K562 (cell line): ENCODE measurements at regions not wholly inside any gene's neighbourhood (a gene's known extent, or its start where the extent isn't known, plus 50 kb on each side); places are given as distances from the start of the nearest gene placed in this dataset.

Experiments used
- ATAC-seq: fragments of 200-7000 bp; cut with Tn5 transposase; 3 replicates; pipeline ENCODE4 v1.9.1; 2020; ENCODE audit warnings: moderate library complexity
- BruUV-seq: library from RNA; stranded (reverse); fragments of 400-500 nt; replicated peaks from 2 replicates; lab custom pipeline; 2021; lab: Mats Ljungman, UMichigan
- CTCF ChIA-PET: fragments of 300-600 bp; formaldehyde crosslinking; extraction: SDS; loops from one replicate; lab custom pipeline; 2021; ENCODE audit warnings: low intra/inter-chr PET ratio; lab: Yijun Ruan, JAX
- POLR2A ChIA-PET: fragments of 300-600, 350-650 bp; sonication (Branson Sonifier 250); formaldehyde crosslinking; extraction: SDS; loops from one replicate; lab custom pipeline; 2021; ENCODE audit warnings: antibody characterized with exemption, inconsistent platforms; lab: Yijun Ruan, JAX
- DNase-seq, 4 experiments: peaks; one replicate each; pipeline versions ENCODE4 v3.0.0 to v3.0.0-alpha.2; 2011 to 2018; ENCODE audit warnings: low spot score in 3 of 4, mixed read lengths in 3 of 4; ENCODE audit errors: extremely low read depth in 1 of 4
- FAIRE-seq: peaks from 2 replicates; lab custom pipeline; 2011; peaks lifted over from hg19 to GRCh38; lab: Jason Lieb, UNC
- H2AFZ ChIP-seq: 2 replicates; pipeline ENCODE4 v1.6.0; 2011; ENCODE audit warnings: low read depth, low read length, control low read depth, inconsistent platforms
- H3K27ac ChIP-seq: fragments of 200-600 bp; 3 replicates; pipeline ENCODE4 v1.8.0; 2011; ENCODE audit warnings: low read depth, mild to moderate bottlenecking, control low read depth, inconsistent platforms, low read length, moderate library complexity, mixed read lengths; ENCODE audit errors: extremely low read depth
- H3K27me3 ChIP-seq, 2 experiments: fragments of 300-600 bp in 1 of 2; 2 replicates in 1 of 2; 3 replicates in 1 of 2; pipeline versions ENCODE4 v1.6.0 to v1.8.0; 2011; ENCODE audit warnings: inconsistent platforms in 2 of 2, low read length in 2 of 2, mild to moderate bottlenecking in 1 of 2, mixed read lengths in 1 of 2, moderate library complexity in 1 of 2; ENCODE audit not compliant: control insufficient read depth in 2 of 2, insufficient read depth in 2 of 2
- H3K36me3 ChIP-seq: fragments of 300-600 bp; 3 replicates; pipeline ENCODE4 v1.8.0; 2011; ENCODE audit warnings: mild to moderate bottlenecking, low read length, inconsistent platforms; ENCODE audit not compliant: control insufficient read depth, insufficient read depth
- H3K4me1 ChIP-seq, 2 experiments: fragments of 200-600 bp in 1 of 2; replicated peaks in 1 of 2; 2 replicates in 1 of 2; 3 replicates in 1 of 2; pipeline versions ENCODE4 v1.5.1 to v1.8.0; 2011; ENCODE audit warnings: inconsistent platforms in 2 of 2, low read length in 2 of 2, mild to moderate bottlenecking in 1 of 2, mixed read lengths in 1 of 2, moderate library complexity in 1 of 2; ENCODE audit not compliant: control insufficient read depth in 2 of 2, insufficient read depth in 2 of 2
- H3K4me2 ChIP-seq: 2 replicates; pipeline ENCODE4 v1.6.1; 2011; ENCODE audit warnings: low read length, control low read depth, inconsistent platforms, mixed read lengths; ENCODE audit not compliant: insufficient read depth
- H3K4me3 ChIP-seq: fragments of 200-600 bp; sonication (generic), shearing (Covaris generic); 2 replicates; pipeline ENCODE4 v1.5.1; 2016; ENCODE audit warnings: control low read depth, inconsistent platforms
- H3K79me2 ChIP-seq: fragments of 200-600 bp; 3 replicates; pipeline ENCODE4 v1.8.0; 2011; ENCODE audit warnings: low read length, inconsistent platforms; ENCODE audit not compliant: control insufficient read depth, insufficient read depth
- H3K9ac ChIP-seq, 2 experiments: 2 replicates each; pipeline versions ENCODE4 v1.6.0 to v1.6.1; 2011; ENCODE audit warnings: low read depth in 2 of 2, low read length in 2 of 2, control low read depth in 1 of 2, inconsistent platforms in 1 of 2, mild to moderate bottlenecking in 1 of 2, mixed read lengths in 1 of 2; ENCODE audit not compliant: insufficient read depth in 1 of 2
- H3K9me1 ChIP-seq: one replicate; pipeline ENCODE4 v1.6.0; 2011; ENCODE audit warnings: inconsistent platforms, mild to moderate bottlenecking, low read length, moderate library complexity; ENCODE audit not compliant: control insufficient read depth, insufficient read depth
- H3K9me3 ChIP-seq: replicated peaks from 2 replicates; pipeline ENCODE4 v1.5.1; 2011; ENCODE audit warnings: low read depth, low read length, inconsistent platforms; ENCODE audit not compliant: control insufficient read depth, insufficient read depth
- H4K20me1 ChIP-seq: replicated peaks from 2 replicates; pipeline ENCODE4 v1.6.1; 2011; ENCODE audit warnings: low read length, inconsistent platforms, mixed read lengths; ENCODE audit not compliant: control insufficient read depth, insufficient read depth
- POLR2AphosphoS5 ChIP-seq: IDR thresholded peaks from 2 replicates; pipeline ENCODE4 v1.6.1; 2011; ENCODE audit warnings: mild to moderate bottlenecking, low read depth, low read length, moderate library complexity; ENCODE audit not compliant: control insufficient read depth, insufficient read depth
- SLC30A9 ChIP-seq: fragments of 250-450 bp; sonication (Bioruptor Pico); IDR thresholded peaks from 2 replicates; pipeline ENCODE4 v1.8.0; 2022; ENCODE audit warnings: mild to moderate bottlenecking, moderate library complexity
- SNAPC5 ChIP-seq: fragments of 250-450 bp; sonication (Bioruptor Pico); IDR thresholded peaks from 2 replicates; pipeline ENCODE4 v1.8.0; 2021; ENCODE audit warnings: moderate library complexity, mild to moderate bottlenecking, inconsistent platforms
- ZBTB34 ChIP-seq: fragments of 250-450 bp; sonication (Bioruptor Pico); IDR thresholded peaks from 2 replicates; pipeline ENCODE4 v1.8.0; 2021; ENCODE audit warnings: mild to moderate bottlenecking, moderate library complexity
- ZSCAN32 ChIP-seq: fragments of 450-650 bp; formaldehyde crosslinking; IDR thresholded peaks from 2 replicates; pipeline ENCODE4 v1.4.0; 2020; ENCODE audit warnings: mild to moderate bottlenecking, moderate library complexity
- WGBS: fragments of 100-300 bp; shearing (Covaris generic); methylation state at CpG from one replicate; pipeline ENCODE4 v1.1.6; 2016; ENCODE audit warnings: low coverage, mixed read lengths; ENCODE audit not compliant: insufficient coverage; ENCODE audit errors: missing lambda C conversion rate; 5-methylcytosine and 5-hydroxymethylcytosine counted together
- in situ Hi-C: fragments of 300-500 bp; cut with MboI; formaldehyde crosslinking; loops from 4 replicates; pipeline ENCODE4 v1.15.0; 2018; ENCODE audit warnings: inconsistent platforms, mixed read lengths
- intact Hi-C: fragments of 100-400 bp; cut with micrococcal nuclease; formaldehyde crosslinking; loops from 2 replicates; pipeline ENCODE4 v1.14.2; 2022

GRCh38 chr9:106309925-106310324 is 553.0 kb upstream of the ZNF462 start (continued):
- TF ChIP-seq POLR2AphosphoS5 (no peak), SNAPC5 (CRISPR knock-in tag) (no peak), ZSCAN32 (no peak)

- BruUV-seq: no TSS peak
Observed at GRCh38 chr9:106310782-106311181, 552.2 kb upstream of the ZNF462 start.

More at GRCh38 chr9:106310782-106311181, 552.2 kb upstream of the ZNF462 start:
- no peaks in the 10 kb centered on the region for H3K4me1 ChIP-seq
- in situ Hi-C loops: no loop called here
- H3K9ac ChIP-seq: no peak overlapping the region
- no peak overlapping the region for H3K4me3 ChIP-seq
- H2AFZ ChIP-seq: no peak overlapping the region
- TF ChIP-seq ZBTB34 (CRISPR knock-in tag) (no peak), SLC30A9 (CRISPR knock-in tag) (no peak)
- CTCF ChIA-PET: no interaction called here
- H3K79me2 ChIP-seq: no peaks in the 10 kb centered on the region
- H3K36me3 ChIP-seq: no peaks in the 10 kb centered on the region
- no peaks in the 10 kb centered on the region for H3K9me3 ChIP-seq
- FAIRE-seq (no peak), ATAC-seq (no peak), DNase-seq (no peak)
- H3K4me2 ChIP-seq: no peak overlapping the region
- H3K9me1 ChIP-seq: no peaks in the 10 kb centered on the region
- no peak overlapping the region for H3K27ac ChIP-seq
- no CpG with 5 or more reads among the region's 1 CpG for WGBS
- POLR2A ChIA-PET: interaction anchor here (0.8 kb wide), 1 partner anchor 212 kb away, joined by 3 read pairs; no protein-coding TSS in a partner anchor
- H4K20me1 ChIP-seq: no peaks in the 10 kb centered on the region
- intact Hi-C loops: no loop called here
- no peaks in the 10 kb centered on the region for H3K27me3 ChIP-seq
